22Rv1 (cell line): ENCODE measurements at regions not wholly inside any gene's neighbourhood (a gene's known extent, or its start where the extent isn't known, plus 50 kb on each side); places are given as distances from the start of the nearest gene placed in this dataset.

ENCODE experiments used
- H3K27ac ChIP-seq: fragments of 450-650 bp; 2 replicates; pipeline ENCODE4 v1.5.1; 2017
- ZFX ChIP-seq: fragments of 450-650 bp; IDR thresholded peaks from 2 replicates; pipeline ENCODE4 v1.6.1; 2017; ENCODE audit warnings: antibody characterized with exemption, borderline replicate concordance
- TF ChIP-seq, protein P1 (sequence below): fragments of 450-650 bp; IDR thresholded peaks from 2 replicates; pipeline ENCODE4 v1.5.1; 2017; ENCODE audit warnings: mild to moderate bottlenecking

- H3K27ac ChIP-seq, result no peak overlapping the region
Observed at GRCh38 chr9:109934857-109935215, 154.8 kb downstream of the PALM2AKAP2 start.

GRCh38 chr9:109935406-109936087 is 155.5 kb downstream of the PALM2AKAP2 start:
- no peak for TF ChIP-seq ZFX
- TF ChIP-seq, protein P1, sequence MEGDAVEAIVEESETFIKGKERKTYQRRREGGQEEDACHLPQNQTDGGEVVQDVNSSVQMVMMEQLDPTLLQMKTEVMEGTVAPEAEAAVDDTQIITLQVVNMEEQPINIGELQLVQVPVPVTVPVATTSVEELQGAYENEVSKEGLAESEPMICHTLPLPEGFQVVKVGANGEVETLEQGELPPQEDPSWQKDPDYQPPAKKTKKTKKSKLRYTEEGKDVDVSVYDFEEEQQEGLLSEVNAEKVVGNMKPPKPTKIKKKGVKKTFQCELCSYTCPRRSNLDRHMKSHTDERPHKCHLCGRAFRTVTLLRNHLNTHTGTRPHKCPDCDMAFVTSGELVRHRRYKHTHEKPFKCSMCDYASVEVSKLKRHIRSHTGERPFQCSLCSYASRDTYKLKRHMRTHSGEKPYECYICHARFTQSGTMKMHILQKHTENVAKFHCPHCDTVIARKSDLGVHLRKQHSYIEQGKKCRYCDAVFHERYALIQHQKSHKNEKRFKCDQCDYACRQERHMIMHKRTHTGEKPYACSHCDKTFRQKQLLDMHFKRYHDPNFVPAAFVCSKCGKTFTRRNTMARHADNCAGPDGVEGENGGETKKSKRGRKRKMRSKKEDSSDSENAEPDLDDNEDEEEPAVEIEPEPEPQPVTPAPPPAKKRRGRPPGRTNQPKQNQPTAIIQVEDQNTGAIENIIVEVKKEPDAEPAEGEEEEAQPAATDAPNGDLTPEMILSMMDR, result no peak
- H3K27ac ChIP-seq, result no peak overlapping the region

More at GRCh38 chr9:109934857-109935215, 154.8 kb downstream of the PALM2AKAP2 start:
- TF ChIP-seq ZFX, result no peak
- TF ChIP-seq, protein P1, result no peak

DNA sequence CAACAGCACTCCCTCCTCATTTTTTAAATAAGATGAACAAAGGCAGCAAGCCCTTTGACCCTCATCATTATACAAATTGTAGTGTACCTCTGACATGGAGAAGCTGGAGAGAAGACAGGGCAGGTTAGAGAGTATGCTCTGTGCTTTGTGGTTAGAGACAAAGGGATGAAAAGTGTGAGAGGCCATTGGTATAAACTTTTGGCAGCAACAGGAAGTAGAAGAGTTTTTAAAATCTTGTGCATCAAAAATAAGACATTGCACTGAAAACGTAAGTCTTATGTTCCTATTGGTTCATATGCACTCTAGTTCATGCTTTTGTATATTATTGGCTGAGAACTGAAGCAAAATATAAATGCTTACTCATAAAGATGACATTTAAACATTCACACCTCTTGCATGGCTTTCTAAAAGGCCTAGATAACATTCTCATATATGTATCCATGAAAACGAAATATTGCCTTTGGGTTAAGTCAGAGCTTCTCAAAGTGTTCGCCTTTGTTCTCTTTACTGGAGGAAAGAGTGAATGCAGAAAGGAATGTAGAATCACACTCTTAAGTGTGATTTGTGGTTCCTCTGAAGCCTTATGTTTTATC is 158.0 kb downstream of the PALM2AKAP2 start:
- TF ChIP-seq ZFX, result no peak
- TF ChIP-seq, protein P1, result no peak
- no peak overlapping the region for H3K27ac ChIP-seq

- no peak for TF ChIP-seq ZFX
- TF ChIP-seq, protein P1, result no peak
- H3K27ac ChIP-seq, result no peak overlapping the region
Observed at GRCh38 chr9:109939698-109940342, 159.8 kb downstream of the PALM2AKAP2 start.

GRCh38 chr9:109940561-109940960 is 160.6 kb downstream of the PALM2AKAP2 start:
- TF ChIP-seq ZFX, result no peak
- TF ChIP-seq, protein P1, result no peak
- H3K27ac ChIP-seq, result no peak overlapping the region

DNA sequence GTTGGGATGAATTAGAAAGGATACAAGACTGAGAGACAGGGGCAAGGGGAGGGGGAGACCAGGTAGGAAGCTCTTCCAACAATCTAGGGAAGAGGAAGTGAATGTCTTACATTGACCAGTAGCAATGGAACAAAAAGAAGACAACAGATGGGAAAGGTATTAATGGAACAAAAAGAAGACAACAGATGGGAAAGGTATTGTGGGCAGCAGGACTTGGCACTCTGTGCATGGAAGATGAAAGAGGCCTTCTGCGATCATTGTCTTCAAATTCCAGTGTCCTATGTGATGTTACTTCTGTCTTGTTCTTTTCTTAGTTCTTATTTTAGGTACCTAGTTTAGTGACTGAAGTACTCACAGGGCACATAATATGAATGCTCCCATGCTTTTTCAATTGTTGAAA is 161.8 kb downstream of the PALM2AKAP2 start:
- no peak overlapping the region for H3K27ac ChIP-seq
- no peak for TF ChIP-seq ZFX
- TF ChIP-seq, protein P1, result no peak

- H3K27ac ChIP-seq, result no peak overlapping the region
- TF ChIP-seq ZFX, result no peak
- TF ChIP-seq, protein P1, result no peak
Observed at GRCh38 chr9:109945573-109945972, 165.6 kb downstream of the PALM2AKAP2 start.
